ENCODE measurements at regions not wholly inside any gene's neighbourhood (a gene's known extent, or its start where the extent isn't known, plus 50 kb on each side); places are given as distances from the start of the nearest gene placed in this dataset.

GRCh38 chr1:79089946-79090345 lies 83.4 kb upstream of the ADGRL4 start:
- Histone ChIP-seq H3K4me3 (ENCODE audit: low read length) (no peak overlapping the region), H3K9ac (ENCODE audit: low read length) (no peak overlapping the region), H3K27me3 (replicated peaks; ENCODE audit: insufficient read depth, low read length) (no peaks in the 10 kb centered on the region), H3K9me3 (replicated peaks; ENCODE audit: insufficient read depth, low read length) (no peaks in the 10 kb centered on the region), H3K4me2 (ENCODE audit: low read depth, low read length) (no peak overlapping the region), H2AFZ (ENCODE audit: low read length) (no peak overlapping the region), H3K79me2 (ENCODE audit: low read length) (no peaks in the 10 kb centered on the region), H3K36me3 (replicated peaks; ENCODE audit: insufficient read depth, low read length) (no peaks in the 10 kb centered on the region), H3F3A (ENCODE audit: insufficient read depth, low read length) (no peaks in the 10 kb centered on the region), H3K27ac (ENCODE audit: low read length) (no peak overlapping the region), H3K4me1 (ENCODE audit: low read length) (no peaks in the 10 kb centered on the region), H3K9me2 (replicated peaks; ENCODE audit: insufficient read depth, low read length) (no peaks in the 10 kb centered on the region), H4K20me1 (ENCODE audit: insufficient read depth, low read length) (no peaks in the 10 kb centered on the region)
- DNase-seq, result no peak
- TF ChIP-seq EZH2 (optimal IDR thresholded peaks at IDR 0.05; ENCODE audit: low read depth, low read length), result no peak
- no peak for TF ChIP-seq CTCF (IDR thresholded peaks at IDR 0.05; ENCODE audit: low read length)
- no peak for TF ChIP-seq EZH2phosphoT487 (IDR thresholded peaks at IDR 0.05; ENCODE audit: low read length)

GRCh38 chr1:79082233-79082632 lies 75.7 kb upstream of the ADGRL4 start:
- H3K4me2 ChIP-seq (ENCODE audit: low read depth, low read length), result no peak overlapping the region
- H3K9me3 ChIP-seq (replicated peaks; ENCODE audit: insufficient read depth, low read length), result no peaks in the 10 kb centered on the region

GRCh38 chr1:79079770-79080169 lies 73.2 kb upstream of the ADGRL4 start:
- Histone ChIP-seq H3K79me2 (ENCODE audit: low read length) (no peaks in the 10 kb centered on the region), H3K9me3 (replicated peaks; ENCODE audit: insufficient read depth, low read length) (no peaks in the 10 kb centered on the region), H3F3A (ENCODE audit: insufficient read depth, low read length) (no peaks in the 10 kb centered on the region), H3K9ac (ENCODE audit: low read length) (no peak overlapping the region), H3K36me3 (replicated peaks; ENCODE audit: insufficient read depth, low read length) (no peaks in the 10 kb centered on the region), H3K9me2 (replicated peaks; ENCODE audit: insufficient read depth, low read length) (no peaks in the 10 kb centered on the region), H3K4me3 (ENCODE audit: low read length) (no peak overlapping the region), H3K4me2 (ENCODE audit: low read depth, low read length) (no peak overlapping the region), H2AFZ (ENCODE audit: low read length) (no peak overlapping the region), H3K27ac (ENCODE audit: low read length) (no peak overlapping the region), H3K4me1 (ENCODE audit: low read length) (no peaks in the 10 kb centered on the region), H3K27me3 (replicated peaks; ENCODE audit: insufficient read depth, low read length) (no peaks in the 10 kb centered on the region), H4K20me1 (ENCODE audit: insufficient read depth, low read length) (no peaks in the 10 kb centered on the region)
- no peak for DNase-seq
- TF ChIP-seq CTCF (IDR thresholded peaks at IDR 0.05; ENCODE audit: low read length) (no peak), EZH2phosphoT487 (IDR thresholded peaks at IDR 0.05; ENCODE audit: low read length) (no peak), EZH2 (optimal IDR thresholded peaks at IDR 0.05; ENCODE audit: low read depth, low read length) (no peak)

More at GRCh38 chr1:79082233-79082632, 75.7 kb upstream of the ADGRL4 start:
- H3K79me2 ChIP-seq (ENCODE audit: low read length), result no peaks in the 10 kb centered on the region
- TF ChIP-seq CTCF (IDR thresholded peaks at IDR 0.05; ENCODE audit: low read length) (no peak), EZH2phosphoT487 (IDR thresholded peaks at IDR 0.05; ENCODE audit: low read length) (no peak), EZH2 (optimal IDR thresholded peaks at IDR 0.05; ENCODE audit: low read depth, low read length) (no peak)
- H3K36me3 ChIP-seq (replicated peaks; ENCODE audit: insufficient read depth, low read length), result no peaks in the 10 kb centered on the region
- no peaks in the 10 kb centered on the region for H3K4me1 ChIP-seq (ENCODE audit: low read length)
- no peaks in the 10 kb centered on the region for H3F3A ChIP-seq (ENCODE audit: insufficient read depth, low read length)
- H3K27me3 ChIP-seq (replicated peaks; ENCODE audit: insufficient read depth, low read length), result no peaks in the 10 kb centered on the region
- H3K4me3 ChIP-seq (ENCODE audit: low read length), result no peak overlapping the region
- no peaks in the 10 kb centered on the region for H4K20me1 ChIP-seq (ENCODE audit: insufficient read depth, low read length)
- H2AFZ ChIP-seq (ENCODE audit: low read length), result no peak overlapping the region
- H3K27ac ChIP-seq (ENCODE audit: low read length), result no peak overlapping the region
- no peak overlapping the region for H3K9ac ChIP-seq (ENCODE audit: low read length)
- H3K9me2 ChIP-seq (replicated peaks; ENCODE audit: insufficient read depth, low read length), result no peaks in the 10 kb centered on the region
- no peak for DNase-seq

Data from MM.1S (cell line).